CD4-positive, alpha-beta T cell treated with Interleukin-10 for 1 hour (primary cell): ENCODE measurements at regions not wholly inside any gene's neighbourhood (a gene's known extent, or its start where the extent isn't known, plus 50 kb on each side); places are given as distances from the start of the nearest gene placed in this dataset.

ENCODE experiments used
- DNase-seq: peaks from one replicate; pipeline ENCODE4 v3.0.0-alpha.2; 2020

- DNase-seq: no peak
These were observed 238.2 kb upstream of the NLRP1 start for GRCh38 chr17:5822281-5823060.

- DNase-seq: no peak
These were observed 238.9 kb upstream of the NLRP1 start for GRCh38 chr17:5823219-5823618.

- DNase-seq: no peak
These were observed 241.5 kb upstream of the NLRP1 start for GRCh38 chr17:5825717-5826330.

DNA sequence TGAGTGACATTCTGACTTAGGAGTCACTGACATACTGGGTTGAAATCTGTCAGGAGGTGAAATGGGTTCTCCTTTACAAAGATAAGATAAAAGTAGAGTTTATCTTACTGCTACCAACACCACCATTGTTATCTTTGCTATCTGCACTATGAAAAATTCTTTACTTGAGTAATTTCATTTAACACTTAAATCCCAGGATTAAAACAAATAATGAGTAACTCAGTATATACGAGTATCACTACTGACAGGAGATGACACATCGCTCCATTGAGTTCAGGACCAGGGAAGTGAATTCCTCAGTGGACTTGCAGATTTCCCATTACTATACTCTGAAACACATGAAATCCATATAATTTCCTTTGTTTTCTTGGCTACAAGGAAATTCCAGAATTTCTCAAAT is 242.1 kb upstream of the NLRP1 start:
- no peak for DNase-seq

- no peak for DNase-seq
These were observed 239.3 kb upstream of the WSCD1 start for GRCh38 chr17:5830921-5831320.

DNA sequence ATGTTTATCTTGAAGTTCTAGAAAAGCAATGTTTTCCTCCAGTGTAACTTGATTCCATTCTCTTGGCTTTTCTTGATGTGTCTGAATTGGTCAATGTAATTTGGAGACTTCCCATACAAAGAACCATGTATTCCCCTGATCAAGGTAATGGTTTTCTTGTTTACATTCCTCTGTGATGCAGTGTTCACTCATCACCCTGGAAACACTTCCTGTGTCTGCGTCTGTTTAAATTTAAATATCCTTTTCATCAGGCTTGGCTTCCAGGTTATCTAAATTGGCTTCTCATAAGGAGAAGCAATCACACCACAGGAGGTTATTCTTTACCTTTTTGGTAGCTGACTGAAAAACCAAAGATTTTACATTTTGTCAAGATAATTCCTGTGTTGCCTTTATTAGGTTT is 237.3 kb upstream of the WSCD1 start:
- DNase-seq: peak; percentile 30

- DNase-seq: no peak
These were observed 233.1 kb upstream of the WSCD1 start for GRCh38 chr17:5837055-5837491.

DNA sequence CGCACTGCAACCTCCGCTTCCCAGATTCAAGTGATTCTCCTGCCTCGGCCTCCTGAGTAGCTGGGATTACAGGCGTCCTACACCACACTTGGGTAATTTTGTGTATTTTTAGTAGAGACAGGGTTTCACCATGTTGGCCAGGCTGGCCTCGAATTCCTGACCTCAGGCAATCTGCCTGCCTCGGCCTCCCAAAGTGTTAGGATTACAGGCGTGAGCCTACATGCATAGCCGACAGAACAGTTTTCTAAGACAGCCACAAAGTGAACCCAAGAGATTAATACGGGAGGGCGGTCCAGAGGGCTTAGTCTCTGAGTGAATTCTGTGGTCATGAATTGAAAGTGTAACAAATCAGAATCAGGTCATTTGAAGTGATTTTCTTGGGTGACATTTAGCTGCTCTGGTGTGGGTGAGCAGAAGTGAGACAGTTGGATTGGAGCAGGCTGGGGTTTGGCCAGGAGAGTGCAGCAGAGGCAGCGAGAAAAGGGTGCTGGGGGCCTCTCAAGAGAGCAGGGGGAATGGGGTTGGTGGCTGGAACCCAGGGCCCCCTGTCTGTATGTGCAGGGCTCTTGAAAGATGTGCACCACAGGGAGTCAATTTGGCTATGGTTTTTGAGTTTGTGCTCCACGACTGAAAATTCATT is 231.4 kb upstream of the WSCD1 start:
- no peak for DNase-seq

- no peak for DNase-seq
These were observed 229.2 kb upstream of the WSCD1 start for GRCh38 chr17:5840811-5841446.

DNA sequence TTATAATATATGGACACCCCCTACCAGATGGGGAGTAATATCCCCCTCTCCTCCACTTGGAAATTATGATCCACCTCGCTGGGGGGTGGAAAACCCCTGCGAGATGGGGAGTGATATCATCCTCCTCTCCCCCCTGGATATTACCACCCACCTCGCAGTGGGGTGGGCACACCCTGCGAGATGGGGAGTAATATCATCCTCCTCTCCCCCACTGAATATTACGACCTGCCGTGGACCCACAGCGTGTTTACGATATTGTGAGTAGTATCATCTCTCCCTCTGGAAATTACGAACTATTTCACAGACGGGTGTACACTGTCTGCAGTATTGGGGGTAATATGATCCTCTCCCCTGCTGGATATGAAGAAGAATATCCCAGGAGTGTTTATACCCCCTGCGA is 228.3 kb upstream of the WSCD1 start:
- DNase-seq: no peak

- DNase-seq: no peak
These were observed 226.7 kb upstream of the WSCD1 start for GRCh38 chr17:5843366-5844026.

- no peak for DNase-seq
These were observed 224.2 kb upstream of the WSCD1 start for GRCh38 chr17:5846001-5846400.

DNA sequence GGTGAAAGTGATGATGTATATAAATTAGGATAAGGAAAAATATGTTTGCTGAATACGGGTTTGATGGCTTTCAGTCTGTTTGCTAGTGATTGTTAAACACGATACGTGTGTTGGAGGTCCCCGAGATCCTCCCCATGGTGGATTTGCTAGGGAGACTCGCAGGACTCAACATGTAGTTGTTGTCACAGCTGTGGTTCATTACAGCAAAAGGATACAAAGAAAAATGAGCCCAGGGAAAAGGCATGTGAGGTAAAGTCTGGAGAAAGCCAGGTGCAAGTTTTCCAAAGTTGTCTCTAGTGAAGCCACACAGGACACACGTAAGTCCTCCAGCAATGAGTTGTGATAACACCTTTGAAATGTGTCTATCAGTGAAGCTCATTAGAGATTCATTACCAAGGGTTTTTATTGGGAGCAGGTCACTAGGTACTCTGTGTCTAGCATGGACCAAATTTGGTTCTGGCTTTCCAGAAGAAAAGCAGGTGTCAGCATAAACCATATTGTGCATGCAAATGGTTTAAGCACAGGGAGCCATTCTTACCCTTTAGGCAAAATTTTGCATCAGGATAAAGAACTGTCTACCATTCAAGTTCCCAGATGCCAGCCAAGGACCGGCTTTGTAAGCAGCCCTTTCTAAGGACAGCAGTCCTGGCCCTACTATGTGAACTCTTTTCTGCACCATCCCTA is 215.2 kb upstream of the WSCD1 start:
- no peak for DNase-seq

- DNase-seq: no peak
These were observed 208.9 kb upstream of the WSCD1 start for GRCh38 chr17:5861246-5861645.

DNA sequence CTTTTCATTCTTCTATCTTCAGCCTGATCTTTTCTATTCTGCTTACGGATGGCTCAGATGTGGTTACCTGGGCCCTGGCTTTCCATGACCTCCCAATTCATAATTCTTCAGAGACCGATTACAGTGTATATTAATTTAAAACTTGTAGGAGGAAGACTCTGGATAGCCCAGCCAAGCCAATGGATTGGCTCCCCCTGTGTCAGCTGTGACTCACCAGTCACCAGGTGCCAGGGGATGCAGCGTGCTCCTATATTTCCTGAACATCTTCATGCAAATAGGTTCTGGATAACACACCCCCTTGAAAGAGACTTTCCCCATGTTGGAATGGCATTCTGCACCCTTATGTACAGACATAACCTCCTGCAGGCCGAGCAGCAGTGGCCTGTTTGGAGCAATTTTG is 208.3 kb upstream of the WSCD1 start:
- no peak for DNase-seq

DNA sequence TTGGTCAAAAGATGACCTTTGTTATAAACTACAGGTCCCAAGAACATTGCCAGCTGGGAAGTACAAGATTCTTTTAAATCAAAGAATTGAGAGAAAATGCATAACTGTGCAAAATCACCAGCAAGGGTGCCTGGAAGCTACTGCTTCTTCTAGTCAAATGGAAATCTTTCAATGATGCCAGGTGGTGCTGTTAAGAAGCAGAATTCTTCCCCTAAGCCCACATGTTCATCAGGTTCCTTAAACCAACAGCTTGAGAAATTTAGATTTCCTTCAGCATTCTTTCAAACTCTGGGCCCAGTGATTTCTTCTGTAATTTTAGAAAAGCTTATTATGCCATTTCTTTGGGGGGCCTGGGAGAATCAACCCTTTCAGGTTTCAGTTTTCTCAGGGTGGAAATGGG is 207.8 kb upstream of the WSCD1 start:
- DNase-seq: no peak

GRCh38 chr17:5864741-5865657 is 205.2 kb upstream of the WSCD1 start:
- no peak for DNase-seq

DNA sequence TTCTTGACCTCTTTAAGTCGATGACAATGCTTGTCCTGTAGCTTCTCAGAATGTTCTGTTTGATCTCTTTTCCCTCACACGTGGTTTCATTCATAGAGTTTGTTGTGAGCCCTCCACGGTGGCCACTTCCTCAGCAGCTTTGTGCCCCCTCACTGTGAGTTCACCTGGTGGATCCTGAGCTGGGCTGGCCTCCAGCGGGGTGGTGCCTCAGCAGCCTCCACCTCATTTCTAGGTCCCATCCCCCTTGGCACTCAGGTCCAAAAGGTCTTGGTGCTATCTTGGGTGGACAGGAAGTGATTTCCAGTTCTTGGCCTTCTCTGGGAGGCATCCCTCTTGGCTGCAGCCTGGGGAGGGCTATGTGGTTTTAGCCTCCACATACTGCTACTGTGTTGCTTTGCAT is 203.2 kb upstream of the WSCD1 start:
- DNase-seq: no peak

DNA sequence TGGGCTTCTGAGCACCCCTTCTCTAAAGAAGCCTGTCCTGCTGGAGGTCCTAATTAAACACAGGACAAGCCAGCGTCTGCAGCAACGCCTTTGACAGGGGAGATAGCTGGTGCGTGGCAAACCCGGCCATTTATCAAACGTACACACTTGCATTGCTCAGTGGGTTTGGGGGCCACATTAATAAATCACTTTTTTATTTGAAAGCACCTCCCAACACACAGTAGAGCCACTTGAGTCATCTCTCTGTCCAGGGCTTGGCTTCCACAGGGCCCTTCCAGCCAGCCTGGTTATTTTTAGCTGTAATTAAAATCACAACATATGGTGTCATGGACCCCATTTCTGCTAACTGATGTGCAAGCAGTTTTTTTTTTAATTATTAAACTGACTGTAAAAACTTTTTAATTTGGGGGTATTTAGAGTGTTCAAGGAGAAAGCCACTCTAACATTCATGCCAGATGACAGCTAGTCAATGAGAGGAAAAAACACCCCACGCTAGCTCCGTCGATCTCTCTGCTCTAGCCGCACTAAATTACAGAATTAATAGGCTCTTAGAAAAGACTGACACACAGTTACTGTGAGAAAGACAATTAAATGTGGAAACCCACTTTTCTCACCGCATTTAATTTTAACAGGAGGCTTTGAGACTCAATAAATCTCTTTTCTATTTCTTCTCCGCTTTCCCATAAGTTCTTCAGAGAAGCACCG is 201.0 kb upstream of the WSCD1 start:
- no peak for DNase-seq

GRCh38 chr17:5870231-5870953 is 199.8 kb upstream of the WSCD1 start:
- DNase-seq: no peak
